ENCODE measurements at regions not wholly inside any gene's neighbourhood (a gene's known extent, or its start where the extent isn't known, plus 50 kb on each side); places are given as distances from the start of the nearest gene placed in this dataset.

DNA sequence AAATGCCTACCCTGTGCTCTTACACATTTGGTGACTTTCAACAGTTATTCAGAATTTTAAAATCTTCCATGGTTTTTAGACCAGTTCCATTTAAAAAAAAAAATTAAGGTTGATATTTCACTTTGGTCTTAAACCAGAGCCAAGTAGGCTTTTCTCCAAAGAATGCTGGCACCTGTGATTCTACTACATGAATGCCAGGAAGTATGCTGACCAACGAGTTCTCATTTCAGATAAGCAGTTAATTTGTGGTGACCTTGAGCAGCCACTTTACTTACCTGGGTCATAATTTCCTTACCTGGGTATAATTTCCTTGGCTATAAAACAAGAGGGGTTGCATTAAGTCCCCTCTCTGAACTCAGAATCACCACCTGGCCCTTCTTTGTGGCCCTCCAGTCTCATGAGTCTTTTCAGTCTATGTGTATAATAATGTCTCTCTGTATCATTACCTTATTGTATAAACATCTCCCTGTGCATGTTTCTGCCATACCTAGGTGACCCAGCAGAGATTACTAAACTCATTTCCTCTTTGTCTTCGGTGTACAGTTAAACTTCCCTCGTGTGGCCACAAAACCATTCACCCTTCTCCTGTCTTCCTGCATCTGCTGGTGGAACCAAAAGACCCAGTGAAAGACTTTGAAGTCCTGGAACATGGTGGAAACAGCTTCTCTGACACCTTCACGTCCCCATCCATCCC is 139.1 kb upstream of the DPT start:
- no peak for DNase-seq (ENCODE audit: low read depth in 2 of 2)

DNA sequence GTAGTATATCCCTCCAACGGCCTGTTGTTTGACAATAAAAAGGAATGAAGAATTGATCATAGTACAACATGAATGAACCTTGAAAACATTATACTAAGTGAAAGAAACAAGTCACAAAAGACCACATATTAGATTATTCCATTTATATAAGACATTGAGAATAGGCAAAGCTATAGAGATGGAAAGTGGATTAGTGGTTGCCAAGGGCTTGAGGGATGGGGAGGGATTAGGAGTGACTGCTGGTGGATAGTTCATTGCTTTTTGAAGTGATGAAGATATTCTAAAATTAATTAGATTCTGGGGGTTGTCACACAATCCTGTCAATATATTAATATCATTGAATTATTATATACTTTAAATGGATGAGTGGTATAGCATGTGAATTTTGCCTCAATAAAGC is 142.5 kb upstream of the DPT start:
- no peak for DNase-seq (ENCODE audit: low read depth in 2 of 2)

DNA sequence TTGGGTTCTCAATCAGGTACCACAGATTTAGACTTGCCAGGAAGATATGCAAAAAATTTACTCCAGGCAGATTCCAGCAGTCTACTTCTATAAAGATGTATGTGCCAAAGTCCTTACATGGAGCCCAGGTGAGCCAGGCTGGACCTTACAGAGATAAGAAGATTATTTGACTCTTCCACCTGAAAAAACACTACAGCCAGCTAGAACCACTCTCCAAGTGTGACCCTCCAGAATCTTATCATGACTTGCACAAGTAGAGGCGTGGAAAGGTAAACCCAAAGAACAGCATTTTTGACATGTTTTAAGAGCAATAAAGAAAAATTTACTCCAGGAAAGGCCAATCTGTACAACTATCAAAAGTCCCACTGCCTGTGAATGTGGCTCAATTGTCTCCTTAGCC is 146.8 kb upstream of the DPT start:
- no peak for DNase-seq (ENCODE audit: low read depth in 2 of 2)

DNA sequence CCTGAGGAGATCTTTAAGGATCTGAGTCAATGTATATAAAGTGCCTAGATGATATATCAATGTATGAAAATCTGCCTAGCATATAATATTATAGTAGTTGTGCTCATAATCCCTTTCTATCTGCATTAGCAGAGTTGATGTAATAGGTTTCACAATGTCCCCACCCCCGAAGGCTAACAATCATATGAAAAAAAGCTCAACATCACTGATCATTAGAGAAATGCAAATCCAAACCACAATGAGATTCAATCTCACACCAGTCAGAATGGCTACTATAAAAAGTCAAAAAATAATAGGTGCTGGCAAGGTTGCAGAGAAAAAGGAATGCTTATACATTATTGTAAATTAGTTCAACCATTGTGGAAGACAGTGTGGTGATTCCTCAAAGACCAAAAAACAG is 147.8 kb upstream of the DPT start:
- no peak for DNase-seq (ENCODE audit: low read depth in 2 of 2)

DNA sequence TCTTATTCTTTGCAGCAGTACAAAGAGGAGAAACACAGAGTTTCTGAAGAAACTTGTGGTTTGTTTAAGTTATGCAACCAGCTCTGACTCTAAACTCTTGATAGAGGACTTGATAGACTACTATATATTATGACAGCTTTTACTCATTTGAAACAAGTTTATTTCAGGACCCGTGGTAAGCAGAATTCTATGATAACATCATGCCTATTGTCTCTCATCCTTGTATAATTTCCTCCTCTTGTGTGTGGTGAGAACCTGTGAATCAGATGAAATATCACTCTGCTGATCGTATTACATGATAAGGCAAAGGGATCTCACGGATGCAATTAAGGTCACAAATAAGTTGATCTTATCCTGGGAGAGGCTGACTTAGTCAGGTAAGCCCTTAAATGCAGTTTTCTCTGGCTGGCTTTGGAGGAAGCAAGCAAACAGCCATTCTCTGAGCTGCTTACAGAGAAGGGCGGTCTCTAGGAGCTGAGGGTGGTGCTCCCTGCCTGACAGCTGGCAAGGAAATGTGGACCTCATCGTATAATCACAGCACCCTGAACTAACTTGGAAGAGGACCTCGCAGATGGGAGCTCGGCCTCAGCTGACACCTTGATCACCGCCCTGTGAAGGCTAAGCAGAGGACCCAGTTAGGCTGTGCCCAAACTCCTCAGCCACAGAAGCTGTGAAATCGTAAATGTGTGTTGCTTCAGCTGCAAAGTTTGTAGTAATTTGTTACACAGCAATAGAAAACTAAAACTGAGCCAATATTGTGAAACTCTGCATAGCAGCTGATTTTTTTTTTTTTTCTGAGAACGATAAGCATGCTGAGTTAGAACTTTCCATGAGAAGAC is 151.1 kb upstream of the DPT start:
- no peak for DNase-seq (ENCODE audit: low read depth in 2 of 2)

DNA sequence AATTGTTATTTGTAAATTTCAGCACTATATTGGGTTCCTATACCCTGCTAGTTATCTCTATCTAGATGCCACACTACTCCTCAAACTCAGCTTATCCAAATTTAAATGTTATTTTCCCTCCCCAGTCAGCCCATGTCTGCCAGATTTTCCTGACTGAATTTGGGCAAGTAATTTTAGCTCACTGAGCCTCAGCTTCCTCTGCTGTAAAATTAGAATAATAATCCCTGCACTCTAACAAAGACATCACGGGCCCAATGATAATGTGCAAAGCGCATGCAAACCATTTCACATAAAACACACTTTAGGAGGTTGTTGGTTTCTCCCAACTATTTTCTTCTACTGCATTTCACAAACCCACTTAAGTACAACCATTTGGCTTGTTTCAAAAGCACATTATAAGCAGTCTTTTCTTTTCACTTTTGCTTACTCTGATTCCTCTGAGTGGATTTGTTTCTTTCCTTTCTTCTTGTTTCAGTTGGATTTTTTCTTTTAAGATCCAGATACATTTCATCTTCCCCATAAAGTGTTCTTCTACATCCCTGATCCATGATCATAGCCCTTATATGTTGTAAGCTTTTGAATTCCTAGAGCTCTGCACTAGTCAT is 152.8 kb upstream of the DPT start:
- no peak for DNase-seq (ENCODE audit: low read depth in 2 of 2)

DNA sequence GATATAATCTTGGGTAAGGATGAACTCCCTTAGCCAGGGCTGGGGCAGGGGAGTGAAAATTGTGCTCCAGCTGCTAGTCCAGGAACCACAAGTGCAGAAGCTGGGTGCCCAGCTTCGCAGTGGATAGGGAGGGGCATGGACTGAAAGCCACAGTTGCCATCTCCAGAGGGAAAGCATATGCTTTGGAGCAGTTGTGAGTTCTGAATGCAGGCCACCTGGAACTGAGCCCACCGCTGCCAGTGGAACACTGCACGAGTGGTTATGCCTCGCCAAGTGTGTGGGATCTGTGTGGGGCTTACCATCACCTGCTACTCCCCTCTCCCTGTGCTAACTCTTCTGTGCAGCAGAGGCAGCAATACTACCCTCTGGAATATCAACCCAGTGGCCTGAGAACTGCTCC is 158.4 kb upstream of the DPT start:
- no peak for DNase-seq (ENCODE audit: low read depth in 2 of 2)

DNA sequence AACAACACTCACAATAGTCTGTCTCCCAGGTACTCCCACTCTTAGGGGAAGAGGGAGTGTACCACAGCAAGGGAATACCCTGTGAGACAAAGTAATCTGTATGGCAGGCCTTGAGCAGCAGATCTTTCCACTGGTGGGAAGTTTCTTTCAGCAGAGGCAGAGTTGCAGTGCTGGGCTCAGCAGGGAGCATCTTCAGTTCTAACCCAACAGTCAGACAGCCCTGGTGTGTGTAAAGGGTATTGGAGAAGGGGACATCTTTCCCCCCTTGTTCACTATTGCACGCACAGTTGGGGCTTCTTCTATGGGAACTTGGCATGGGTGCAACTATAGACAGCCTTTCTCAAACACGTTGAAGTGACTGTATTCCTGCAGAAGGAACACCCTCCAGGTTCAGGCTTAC is 159.4 kb upstream of the DPT start:
- DNase-seq (ENCODE audit: low read depth in 2 of 2), result no peak

DNA sequence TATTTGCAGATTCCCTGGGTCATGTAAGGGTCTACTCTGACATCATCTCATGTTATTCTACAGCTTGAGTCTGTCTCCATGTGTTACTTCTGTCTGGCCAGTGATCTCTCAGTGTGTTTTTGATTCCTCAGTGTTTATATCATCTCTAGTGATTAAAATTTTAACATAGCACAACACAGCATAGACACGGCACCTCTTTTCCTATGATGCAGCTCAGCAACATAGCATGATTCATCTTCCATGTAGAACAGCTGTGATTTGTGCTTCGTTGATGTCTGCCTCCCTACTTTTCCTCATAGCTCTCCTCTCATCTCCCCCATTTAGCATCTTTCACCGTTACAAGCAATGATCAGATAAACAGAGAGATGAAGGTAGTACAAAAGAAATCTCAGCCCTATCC is 163.9 kb upstream of the DPT start:
- no peak for DNase-seq (ENCODE audit: low read depth in 2 of 2)

DNA sequence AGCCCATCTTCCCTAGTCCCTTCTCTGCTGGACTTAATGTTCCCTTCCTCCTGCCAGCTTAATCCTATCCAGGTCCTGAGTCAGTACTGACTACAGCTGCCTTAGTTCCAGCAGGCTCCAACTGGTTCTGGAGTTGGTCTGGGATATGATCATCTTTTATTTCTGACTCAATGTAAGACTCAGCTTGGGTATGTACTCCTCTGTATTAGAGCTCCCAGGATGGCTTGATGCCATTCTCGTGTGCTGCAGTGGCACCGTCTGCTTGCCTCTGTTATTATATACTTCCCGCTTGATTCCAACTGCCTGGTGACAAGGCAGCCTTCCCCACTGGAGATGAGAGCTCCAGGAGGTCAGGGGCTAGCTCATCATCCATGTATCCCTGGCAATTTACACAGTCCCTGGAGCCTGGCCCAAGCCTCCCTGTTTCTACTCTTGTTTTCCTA is 164.4 kb upstream of the DPT start:
- no peak for DNase-seq (ENCODE audit: low read depth in 2 of 2)

DNA sequence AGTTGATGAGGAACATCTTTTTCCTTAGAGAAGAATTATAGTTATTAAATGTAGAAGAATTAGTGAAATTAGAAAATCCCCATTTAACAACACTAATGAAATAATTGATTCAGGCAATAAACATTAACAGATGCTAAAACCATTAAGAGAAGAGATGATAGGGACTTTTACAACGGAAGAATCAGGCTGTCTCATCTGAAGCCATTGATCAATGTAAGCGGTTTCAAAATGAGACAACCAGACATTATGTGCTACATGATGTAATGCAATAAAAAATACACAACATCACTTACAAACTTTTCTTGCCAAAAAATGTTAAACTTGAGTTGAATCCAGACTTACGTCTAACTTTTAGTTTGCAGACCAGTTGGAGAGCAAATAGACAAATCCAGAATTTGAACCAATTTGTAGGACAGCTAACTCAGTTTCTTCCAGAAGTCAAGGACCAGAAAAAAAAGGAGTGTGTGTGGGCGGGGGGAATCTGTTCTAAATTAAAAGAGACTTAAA is 165.4 kb upstream of the DPT start:
- no peak for DNase-seq (ENCODE audit: low read depth in 2 of 2)

DNA sequence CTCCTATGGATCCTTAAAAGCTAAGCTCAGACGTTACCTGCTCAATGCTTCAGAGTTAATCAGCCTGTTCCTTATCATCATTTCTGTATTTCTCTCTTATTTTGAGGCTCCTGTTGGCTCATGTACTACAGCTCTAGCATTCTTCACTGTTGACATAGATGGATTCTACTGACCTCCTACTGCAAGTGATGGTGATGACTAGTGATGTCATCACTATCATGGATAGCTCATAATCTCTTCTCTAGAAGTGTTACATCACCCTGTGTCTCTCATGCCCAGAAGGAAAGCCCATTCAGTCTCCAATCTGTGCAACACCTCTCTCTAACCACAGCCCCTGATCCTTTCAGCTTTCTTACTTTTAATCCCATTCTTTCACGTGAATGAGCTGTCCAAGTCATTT is 168.2 kb upstream of the DPT start:
- no peak for DNase-seq (ENCODE audit: low read depth in 2 of 2)

DNA sequence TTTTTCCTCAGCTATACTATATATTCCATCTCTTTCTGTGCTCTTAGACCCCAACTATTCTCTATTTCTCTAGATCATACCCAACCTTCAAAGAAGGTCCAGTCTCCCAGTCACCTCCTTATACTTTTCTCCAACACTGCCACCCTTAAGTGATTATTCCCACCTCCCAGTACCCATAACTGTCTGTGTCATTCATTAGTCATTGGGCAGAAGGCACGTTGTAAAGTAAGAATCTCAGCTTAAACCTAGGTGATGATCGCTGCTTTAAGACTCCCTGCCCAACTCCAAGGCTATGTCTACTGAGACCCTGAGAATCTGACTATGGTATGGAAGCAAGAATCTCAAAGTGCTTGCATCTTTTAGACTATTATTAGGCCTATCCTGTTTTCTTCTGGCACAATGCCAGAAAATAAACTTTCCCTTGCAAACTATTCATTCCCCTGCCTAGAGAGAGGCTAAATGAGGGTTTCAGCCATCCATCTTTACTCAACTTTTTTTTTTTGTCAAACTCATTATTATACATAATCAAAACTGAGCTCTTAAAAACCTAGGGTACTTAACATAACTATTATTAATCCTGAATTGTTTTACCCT is 174.3 kb upstream of the DPT start:
- no peak for DNase-seq (ENCODE audit: low read depth in 2 of 2)

DNA sequence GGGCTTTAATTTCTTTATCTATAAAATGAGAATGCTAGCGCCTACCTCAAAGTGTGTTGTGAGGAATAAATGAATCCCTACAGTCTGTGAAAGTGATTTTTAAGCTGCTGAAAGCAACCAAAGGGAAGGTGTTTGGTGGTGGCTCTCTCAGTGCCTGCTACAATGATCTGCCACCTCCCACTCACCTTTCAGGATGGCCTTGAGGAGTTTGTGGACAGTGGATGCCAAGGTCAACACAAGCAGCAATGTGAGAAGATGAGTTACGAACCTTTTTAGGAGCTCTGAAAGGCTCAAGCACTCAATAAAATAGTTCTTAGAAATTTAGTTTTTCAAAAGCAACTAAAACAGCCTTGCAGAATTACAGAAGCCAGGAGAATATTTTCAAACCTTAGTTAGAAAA is 176.6 kb upstream of the DPT start:
- no peak for DNase-seq (ENCODE audit: low read depth in 2 of 2)

DNA sequence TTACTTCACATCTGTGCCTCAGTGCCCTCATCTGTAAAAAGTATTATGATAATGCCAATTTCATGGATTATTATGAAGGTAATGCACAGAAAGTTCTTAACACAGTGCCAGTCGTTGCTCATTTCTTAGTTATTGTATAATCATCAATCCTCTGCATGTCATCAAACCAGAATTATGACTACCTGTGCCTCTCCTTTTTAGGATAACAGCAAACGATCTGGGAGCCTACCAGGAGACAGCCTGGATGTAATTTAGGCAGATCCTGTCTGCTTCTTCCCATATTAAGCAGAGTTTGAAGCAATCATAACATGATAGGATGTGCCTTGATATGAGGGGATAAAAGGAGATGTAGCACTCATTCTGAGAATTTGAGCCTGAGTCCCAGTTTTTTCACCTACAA is 177.4 kb upstream of the DPT start:
- no peak for DNase-seq (ENCODE audit: low read depth in 2 of 2)

DNA sequence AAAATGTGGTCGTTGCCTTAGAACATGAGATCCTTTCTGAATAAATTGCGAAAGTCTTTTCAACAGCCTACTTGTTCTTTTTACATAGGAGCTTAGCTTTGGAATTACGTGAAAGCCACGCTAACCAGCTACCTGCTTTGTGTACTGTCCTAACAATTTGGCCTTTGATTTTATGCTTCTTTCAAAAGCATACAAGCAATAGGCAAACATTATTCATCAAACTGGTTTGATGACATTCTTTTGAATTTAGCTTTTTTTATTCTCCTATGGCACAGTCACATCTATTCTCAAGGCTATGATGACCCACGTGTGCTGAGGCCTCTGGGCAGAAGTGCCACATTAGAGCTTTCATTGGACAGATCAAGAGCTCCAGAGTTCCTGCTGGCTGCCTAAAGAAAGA is 178.0 kb upstream of the DPT start:
- no peak for DNase-seq (ENCODE audit: low read depth in 2 of 2)

DNA sequence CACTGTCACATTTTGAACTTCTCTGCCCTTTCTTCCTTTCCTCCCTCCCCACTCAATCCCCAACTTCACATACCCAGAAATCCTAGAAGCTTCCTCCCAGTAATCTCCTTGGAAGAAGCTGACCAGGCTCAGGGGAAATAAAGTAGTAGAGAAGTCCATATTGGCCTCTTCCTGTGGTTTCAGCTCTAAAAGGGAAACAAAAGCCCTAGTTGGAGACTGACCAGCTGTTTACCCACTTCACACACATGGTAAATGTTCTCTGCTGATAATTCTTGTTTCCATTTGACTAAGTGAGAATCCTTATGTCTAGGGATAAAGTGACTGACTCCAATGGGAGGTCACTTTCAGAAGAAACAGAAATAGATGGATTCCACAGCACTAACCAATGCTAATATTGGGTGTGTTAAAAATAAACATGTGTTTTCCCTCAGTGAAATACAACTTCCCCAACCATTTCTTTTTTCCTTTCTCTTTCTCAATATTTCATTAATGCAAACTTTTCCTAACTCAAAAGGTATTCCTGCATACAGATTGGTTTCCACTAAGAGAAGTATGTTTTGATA is 178.9 kb upstream of the DPT start:
- no peak for DNase-seq (ENCODE audit: low read depth in 2 of 2)

DNA sequence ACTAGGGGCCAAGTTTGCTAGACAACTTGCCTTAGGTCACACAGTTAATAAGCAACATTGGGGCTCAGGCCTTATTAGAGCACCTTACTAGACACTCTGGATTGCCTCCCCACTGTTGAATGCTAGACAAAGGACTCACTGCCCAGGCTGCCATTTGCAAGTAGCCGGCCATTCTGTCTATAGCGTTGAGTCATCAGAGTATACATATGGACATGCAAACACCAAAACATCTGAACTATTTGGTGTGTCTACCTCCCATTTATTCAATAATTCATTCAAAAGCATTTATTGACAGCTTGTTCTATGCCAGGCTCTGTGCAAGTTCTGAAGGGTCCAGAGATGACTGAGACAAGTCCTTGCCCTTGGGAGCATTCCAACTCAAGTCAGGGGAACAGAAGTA is 181.4 kb upstream of the DPT start:
- no peak for DNase-seq (ENCODE audit: low read depth in 2 of 2)

DNA sequence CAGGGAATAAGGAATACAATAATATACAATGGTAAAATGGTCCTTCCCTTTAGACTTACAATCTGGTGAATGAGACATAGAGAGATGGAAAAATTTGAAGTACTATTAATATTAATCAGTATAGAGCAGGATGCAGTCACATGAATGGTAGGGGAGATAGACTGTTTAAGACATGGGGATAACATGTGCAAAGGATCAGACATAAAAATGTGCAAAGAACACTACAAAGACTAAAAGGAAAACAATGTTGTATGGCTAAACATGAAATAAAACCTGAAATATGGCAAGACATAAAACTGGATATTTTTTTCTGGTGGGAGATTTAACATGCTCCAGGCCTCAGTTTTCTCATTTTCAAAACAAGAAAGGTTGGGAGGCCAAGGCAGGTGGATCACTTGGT is 182.4 kb upstream of the DPT start:
- no peak for DNase-seq (ENCODE audit: low read depth in 2 of 2)

DNA sequence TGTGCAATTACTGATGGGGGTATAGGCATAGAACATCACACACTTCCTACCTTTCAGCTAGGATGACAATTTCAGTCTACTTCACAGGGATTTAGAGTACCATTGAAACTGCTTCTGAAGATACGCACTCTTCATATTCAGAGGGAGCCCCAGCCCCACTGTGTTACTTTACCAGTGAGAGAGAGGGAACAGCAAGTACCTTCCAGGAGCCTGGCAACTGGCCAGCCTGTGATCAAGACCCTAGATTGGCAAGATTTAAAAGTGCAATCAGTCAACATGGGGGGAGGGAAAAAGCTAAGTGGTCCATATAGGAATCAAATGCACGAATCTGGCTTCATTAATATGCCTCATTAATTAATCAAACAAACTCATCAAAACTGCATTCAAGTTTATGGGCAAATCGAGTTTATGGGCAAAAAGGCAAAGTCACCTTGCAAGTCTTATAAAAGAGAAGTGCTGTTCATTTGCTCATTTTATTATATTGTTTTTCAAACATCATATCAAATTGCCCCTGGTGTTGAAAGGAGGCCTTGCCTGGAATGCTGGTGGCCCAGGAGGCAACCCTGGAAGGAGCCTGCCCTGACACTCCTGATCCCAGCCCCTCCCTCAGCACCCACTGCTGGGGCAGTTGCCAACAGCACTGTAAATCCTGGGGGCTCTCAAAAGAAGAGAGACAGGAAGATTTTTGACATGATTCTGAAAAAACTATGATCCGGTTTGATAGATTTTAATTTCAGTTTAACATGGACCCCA is 184.9 kb upstream of the DPT start:
- DNase-seq (ENCODE audit: low read depth in 2 of 2), result no peak

DNA sequence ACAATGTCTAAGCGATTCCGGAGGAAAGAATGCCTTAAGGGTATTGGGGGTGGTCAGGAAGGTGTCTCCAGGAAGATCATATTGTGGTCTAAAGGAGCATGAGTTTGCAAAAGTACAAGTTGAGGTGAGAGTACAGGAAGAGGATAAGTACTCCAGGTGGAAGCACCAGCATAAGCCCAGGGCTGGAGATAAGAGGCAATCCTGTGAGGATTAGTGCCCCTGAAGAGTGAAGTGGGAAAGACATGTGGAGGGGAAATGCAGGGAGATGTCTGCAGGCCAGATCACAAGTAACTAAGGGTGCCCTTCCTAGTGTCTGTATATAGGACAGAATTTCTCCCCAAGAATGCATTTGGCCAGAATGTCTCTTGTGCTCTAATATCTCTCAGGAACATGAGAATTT is 188.3 kb upstream of the DPT start:
- no peak for DNase-seq (ENCODE audit: low read depth in 2 of 2)
